H9 (cell line): ENCODE measurements at regions not wholly inside any gene's neighbourhood (a gene's known extent, or its start where the extent isn't known, plus 50 kb on each side); places are given as distances from the start of the nearest gene placed in this dataset.
A peak's percentile ranks its signal among the peaks of the same experiment; 100 is the strongest.
"Not testable (repeated sequence)": the region's sequence is repeated elsewhere in the genome, so short reads cannot be mapped to it uniquely, and the experiment has no call there.

Experiments used
- DNase-seq: peaks from one replicate; pipeline ENCODE4 v3.0.0-alpha.2; 2017
- H2AFZ ChIP-seq: one replicate; pipeline ENCODE4 v1.6.1; 2013; ENCODE audit warnings: mild to moderate bottlenecking, low read length, control low read depth, moderate library complexity
- H2AK5ac ChIP-seq: 2 replicates; pipeline ENCODE4 v1.6.1; 2013; ENCODE audit warnings: low read length, control low read depth, mixed read lengths; ENCODE audit not compliant: insufficient read length
- H2BK120ac ChIP-seq: one replicate; pipeline ENCODE4 v1.6.1; 2013; ENCODE audit warnings: low read depth, mild to moderate bottlenecking, low read length, control low read depth, inconsistent platforms; ENCODE audit not compliant: poor library complexity, severe bottlenecking
- H2BK12ac ChIP-seq: 2 replicates; pipeline ENCODE4 v1.6.1; 2013; ENCODE audit warnings: low read length, control low read depth, mixed read lengths, low read depth; ENCODE audit not compliant: insufficient read length
- H2BK15ac ChIP-seq: 2 replicates; pipeline ENCODE4 v1.6.1; 2013; ENCODE audit warnings: low read depth, low read length, control low read depth
- H2BK20ac ChIP-seq: one replicate; pipeline ENCODE4 v1.6.1; 2013; ENCODE audit warnings: low read depth, mild to moderate bottlenecking, low read length, control low read depth, inconsistent platforms; ENCODE audit not compliant: poor library complexity, severe bottlenecking
- H2BK5ac ChIP-seq: 2 replicates; pipeline ENCODE4 v1.6.1; 2013; ENCODE audit warnings: low read length, control low read depth, mixed read lengths; ENCODE audit not compliant: insufficient read length
- H3K14ac ChIP-seq: 2 replicates; pipeline ENCODE4 v1.6.1; 2013; ENCODE audit warnings: low read length, control low read depth; ENCODE audit not compliant: insufficient read depth
- H3K18ac ChIP-seq: 2 replicates; pipeline ENCODE4 v1.6.1; 2013; ENCODE audit warnings: low read depth, mild to moderate bottlenecking, mixed read lengths, low read length, control low read depth; ENCODE audit not compliant: insufficient read length
- H3K23ac ChIP-seq: 2 replicates; pipeline ENCODE4 v1.6.1; 2013; ENCODE audit warnings: low read length, control low read depth, mixed read lengths, low read depth; ENCODE audit not compliant: insufficient read length
- H3K23me2 ChIP-seq: 2 replicates; pipeline ENCODE4 v1.6.1; 2013; ENCODE audit warnings: low read depth, mild to moderate bottlenecking, mixed read lengths, low read length, control low read depth; ENCODE audit not compliant: insufficient read length, poor library complexity, severe bottlenecking
- H3K27ac ChIP-seq: 2 replicates; pipeline ENCODE4 v1.5.1; 2013; ENCODE audit warnings: low read length, control low read depth, mixed read lengths, low read depth; ENCODE audit not compliant: insufficient read length
- H3K27me3 ChIP-seq: 2 replicates; pipeline ENCODE4 v1.6.1; 2013; ENCODE audit warnings: low read length, control low read depth, inconsistent platforms; ENCODE audit not compliant: insufficient read depth
- H3K4ac ChIP-seq: 2 replicates; pipeline ENCODE4 v1.6.1; 2013; ENCODE audit warnings: low read depth, mild to moderate bottlenecking, control low read depth, inconsistent platforms, low read length, moderate library complexity
- H3K4me1 ChIP-seq: 2 replicates; pipeline ENCODE4 v1.6.1; 2013; ENCODE audit warnings: low read length, control low read depth, inconsistent platforms; ENCODE audit not compliant: insufficient read depth
- H3K4me2 ChIP-seq: 2 replicates; pipeline ENCODE4 v1.6.1; 2013; ENCODE audit warnings: low read length, control low read depth, mixed read lengths; ENCODE audit not compliant: insufficient read length, insufficient read depth
- H3K56ac ChIP-seq: 2 replicates; pipeline ENCODE4 v1.6.1; 2013; ENCODE audit warnings: low read depth, mild to moderate bottlenecking, mixed read lengths, low read length, control low read depth; ENCODE audit not compliant: insufficient read length
- H3K79me1 ChIP-seq: 2 replicates; pipeline ENCODE4 v1.6.1; 2013; ENCODE audit warnings: low read depth, mild to moderate bottlenecking, moderate library complexity, low read length, control low read depth, inconsistent platforms; ENCODE audit not compliant: insufficient read depth, poor library complexity, severe bottlenecking
- H3K79me2 ChIP-seq: 2 replicates; pipeline ENCODE4 v1.6.1; 2013; ENCODE audit warnings: low read length, control low read depth, inconsistent platforms; ENCODE audit not compliant: insufficient read depth
- H3K9ac ChIP-seq: 2 replicates; pipeline ENCODE4 v1.6.1; 2013; ENCODE audit warnings: low read length, control low read depth, mixed read lengths; ENCODE audit not compliant: insufficient read length; ENCODE audit errors: extremely low read depth
- H3K9me3 ChIP-seq: one replicate; pipeline ENCODE4 v1.6.1; 2013; ENCODE audit warnings: low read depth, low read length, inconsistent platforms; ENCODE audit not compliant: control insufficient read depth
- H3T11ph ChIP-seq: one replicate; pipeline ENCODE4 v1.6.1; 2013; ENCODE audit warnings: mild to moderate bottlenecking, low read length, control low read depth, inconsistent platforms
- H4K20me1 ChIP-seq: one replicate; pipeline ENCODE4 v1.6.1; 2013; ENCODE audit not compliant: control insufficient read depth, insufficient read length, insufficient read depth
- H4K5ac ChIP-seq: 2 replicates; pipeline ENCODE4 v1.6.1; 2013; ENCODE audit warnings: low read depth, mild to moderate bottlenecking, mixed read lengths, low read length, control low read depth; ENCODE audit not compliant: insufficient read length
- H4K8ac ChIP-seq: replicated peaks from 2 replicates; pipeline ENCODE4 v1.6.1; 2013; ENCODE audit warnings: low read length, control low read depth, mixed read lengths, low read depth; ENCODE audit not compliant: insufficient read length
- H4K91ac ChIP-seq: 2 replicates; pipeline ENCODE4 v1.6.1; 2013; ENCODE audit warnings: low read depth, mild to moderate bottlenecking, moderate library complexity, mixed read lengths, low read length, control low read depth; ENCODE audit not compliant: insufficient read length
- H3K27ac Mint-ChIP-seq, 3 experiments: 2 replicates in 2 of 3; 3 replicates in 1 of 3; pipeline ENCODE4 v1.8.0; 2020 to 2021; ENCODE audit warnings: mixed read lengths in 3 of 3, mild to moderate bottlenecking in 1 of 3, moderate library complexity in 1 of 3
- H3K27me3 Mint-ChIP-seq: 2 replicates; pipeline ENCODE4 v1.8.0; 2021; ENCODE audit warnings: low read depth, mild to moderate bottlenecking, moderate library complexity, mixed read lengths
- H3K36me3 Mint-ChIP-seq, 3 experiments: 2 replicates in 2 of 3; 3 replicates in 1 of 3; pipeline ENCODE4 v1.8.0; 2020 to 2021; ENCODE audit warnings: low read depth in 3 of 3, mixed read lengths in 3 of 3; ENCODE audit not compliant: insufficient read depth in 1 of 3
- H3K4me1 Mint-ChIP-seq, 2 experiments: 2 replicates each; pipeline ENCODE4 v1.8.0; 2020; ENCODE audit warnings: mixed read lengths in 2 of 2
- H3K4me3 Mint-ChIP-seq, 2 experiments: 2 replicates in 1 of 2; 3 replicates in 1 of 2; pipeline ENCODE4 v1.8.0; 2020 to 2021; ENCODE audit warnings: mild to moderate bottlenecking in 2 of 2, mixed read lengths in 2 of 2, moderate library complexity in 1 of 2
- H3K9me3 Mint-ChIP-seq, 2 experiments: 2 replicates in 1 of 2; 3 replicates in 1 of 2; pipeline ENCODE4 v1.8.0; 2020; ENCODE audit warnings: mild to moderate bottlenecking in 2 of 2, mixed read lengths in 2 of 2, moderate library complexity in 1 of 2
- CTCF ChIP-seq: fragments of 200-600 bp; sonication (generic); conservative IDR thresholded peaks from 3 replicates; pipeline ENCODE4 v1.8.0; 2021; ENCODE audit warnings: antibody characterized with exemption, mild to moderate bottlenecking
- WGBS: extraction: QIAGEN DNeasy Blood & Tissue Kit; methylation state at CpG from one replicate; pipeline ENCODE4 v1.1.7; 2013; ENCODE audit warnings: missing lambda C conversion rate, low lambda C conversion rate, mixed read lengths; ENCODE audit not compliant: insufficient read length; ENCODE audit errors: extremely low coverage; 5-methylcytosine and 5-hydroxymethylcytosine counted together

- H2BK12ac ChIP-seq = no peak overlapping the region
- no peak overlapping the region for H3K9ac ChIP-seq
- no peaks in the 10 kb centered on the region for H3K9me3 ChIP-seq
- H2AK5ac ChIP-seq = no peak overlapping the region
- no peak overlapping the region for H3K4me2 ChIP-seq
- no peak overlapping the region for H2BK120ac ChIP-seq
- H4K5ac ChIP-seq = no peak overlapping the region
- H3K79me1 ChIP-seq = no peaks in the 10 kb centered on the region
- no peak overlapping the region for H3K4me3 Mint-ChIP-seq
- H3K27ac ChIP-seq = no peak overlapping the region
- no peaks in the 10 kb centered on the region for H3K27me3 ChIP-seq
- no peak overlapping the region for H2BK20ac ChIP-seq
- H3K4ac ChIP-seq = no peak overlapping the region
- H3T11ph ChIP-seq = no peak overlapping the region
- H4K20me1 ChIP-seq = no peaks in the 10 kb centered on the region
- H2AFZ ChIP-seq = no peak overlapping the region
- no peak overlapping the region; a peak in 1 of 7 replicates for H3K27ac Mint-ChIP-seq
- no peak overlapping the region for H3K18ac ChIP-seq
- H3K9me3 Mint-ChIP-seq = no peaks in the 10 kb centered on the region
- 0 out of 2 replicates have a peak overlapping the region, but pooled peaks have one; percentile 37 for H3K14ac ChIP-seq
- no peak overlapping the region for H2BK5ac ChIP-seq
- H2BK15ac ChIP-seq = no peak overlapping the region
- no peaks in the 10 kb centered on the region for H3K79me2 ChIP-seq
- H4K8ac ChIP-seq = no peak overlapping the region
- TF ChIP-seq CTCF = no peak
- H3K23ac ChIP-seq = no peak overlapping the region
- H3K4me1 Mint-ChIP-seq = peaks cover 6 to 9% of the 10 kb centered on the region in 2 experiments
- peaks cover 4% of the 10 kb centered on the region; the same call in 1 of the 2 replicates for H3K27me3 Mint-ChIP-seq
- H3K56ac ChIP-seq = no peak overlapping the region
- DNase-seq = no peak
- no peak overlapping the region for H4K91ac ChIP-seq
- no CpG with 5 or more reads among the region's 11 CpGs for WGBS
- H3K23me2 ChIP-seq = no peaks in the 10 kb centered on the region
- 0 out of 2 replicates have a peak, but pooled peaks cover 2% of the 10 kb centered on the region for H3K4me1 ChIP-seq
- no peaks in the 10 kb centered on the region for H3K36me3 Mint-ChIP-seq
Measured at GRCh38 chr14:22491683-22492621, 97.1 kb downstream of the DAD1 start.

- H4K8ac ChIP-seq, H3K4me3 Mint-ChIP-seq, H2BK15ac ChIP-seq, H3K23me2 ChIP-seq, H3K27ac Mint-ChIP-seq, H2BK5ac ChIP-seq, H2BK20ac ChIP-seq, DNase-seq, H4K91ac ChIP-seq, H3K4ac ChIP-seq, H3K27me3 Mint-ChIP-seq, H2BK12ac ChIP-seq, H3K18ac ChIP-seq, H3K23ac ChIP-seq, H3K9me3 Mint-ChIP-seq, H2BK120ac ChIP-seq, H3K9me3 ChIP-seq, H3K27me3 ChIP-seq, H3K4me1 ChIP-seq, H3K79me1 ChIP-seq, H3K36me3 Mint-ChIP-seq, H3K79me2 ChIP-seq, H3K27ac ChIP-seq, H4K5ac ChIP-seq, H3K14ac ChIP-seq, H3K9ac ChIP-seq, H3K4me1 Mint-ChIP-seq, H2AFZ ChIP-seq, H2AK5ac ChIP-seq, H3K4me2 ChIP-seq, H4K20me1 ChIP-seq, H3T11ph ChIP-seq, H3K56ac ChIP-seq: not testable (repeated sequence)
- no CpG with 5 or more reads among the region's 3 CpGs for WGBS
Measured at GRCh38 chr14:22491053-22491452, 98.0 kb downstream of the DAD1 start.
